IMR-90 (cell line): ENCODE measurements at regions not wholly inside any gene's neighbourhood (a gene's known extent, or its start where the extent isn't known, plus 50 kb on each side); places are given as distances from the start of the nearest gene placed in this dataset.

Experiments used
- ATAC-seq: fragments of 200-7000 bp; cut with Tn5 transposase; 2 replicates; pipeline ENCODE4 v1.9.1; 2020; ENCODE audit warnings: low read depth, mild to moderate bottlenecking, moderate library complexity
- BruUV-seq: library from RNA; stranded (reverse); fragments of 400-500 nt; replicated peaks from 2 replicates; lab custom pipeline; 2021; lab: Mats Ljungman, UMichigan
- CTCF ChIA-PET: fragments of 300-600 bp; formaldehyde crosslinking; extraction: SDS; loops from one replicate; lab custom pipeline; 2021; ENCODE audit warnings: antibody characterized with exemption; lab: Yijun Ruan, JAX
- POLR2A ChIA-PET: fragments of 300-600 bp; sonication (Branson Sonifier 250); formaldehyde crosslinking; loops from one replicate; lab custom pipeline; 2022; ENCODE audit warnings: antibody characterized with exemption; ENCODE audit not compliant: unreplicated experiment; lab: Charles Lee
- DNase-seq: peaks from one replicate; pipeline ENCODE4 v3.0.0; 2013
- H2AFZ ChIP-seq: replicated peaks from 2 replicates; pipeline ENCODE3; 2013; ENCODE audit warnings: low read length, mild to moderate bottlenecking; ENCODE audit not compliant: poor library complexity
- H2AK5ac ChIP-seq: 2 replicates; pipeline ENCODE4 v1.6.1; 2013; ENCODE audit warnings: low read depth, low read length, inconsistent platforms
- H2AK9ac ChIP-seq: replicated peaks from 2 replicates; pipeline ENCODE3; 2013; ENCODE audit warnings: mild to moderate bottlenecking, low read depth, low read length, moderate library complexity; ENCODE audit not compliant: poor library complexity
- H2BK120ac ChIP-seq: 2 replicates; pipeline ENCODE4 v1.6.1; 2013; ENCODE audit warnings: low read depth, low read length, inconsistent platforms
- H2BK15ac ChIP-seq: 3 replicates; pipeline ENCODE4 v1.6.1; 2013; ENCODE audit warnings: low read depth, low read length, inconsistent platforms
- H2BK20ac ChIP-seq: 2 replicates; pipeline ENCODE4 v1.6.1; 2013; ENCODE audit warnings: low read depth, mild to moderate bottlenecking, inconsistent platforms, low read length, moderate library complexity
- H2BK5ac ChIP-seq: 2 replicates; pipeline ENCODE4 v1.6.1; 2013; ENCODE audit warnings: mild to moderate bottlenecking, low read depth, low read length, inconsistent platforms; ENCODE audit not compliant: poor library complexity, severe bottlenecking
- H3K14ac ChIP-seq: replicated peaks from 2 replicates; pipeline ENCODE4 v1.6.1; 2013; ENCODE audit warnings: low read depth, low read length, inconsistent platforms
- H3K18ac ChIP-seq: 2 replicates; pipeline ENCODE4 v1.6.1; 2013; ENCODE audit warnings: low read depth, low read length, control low read depth
- H3K23ac ChIP-seq: 2 replicates; pipeline ENCODE4 v1.6.1; 2013; ENCODE audit warnings: low read depth, low read length, inconsistent platforms
- H3K27ac ChIP-seq: 2 replicates; pipeline ENCODE4 v1.5.1; 2013; ENCODE audit warnings: mild to moderate bottlenecking, control low read depth, low read length; ENCODE audit not compliant: insufficient read depth
- H3K27me3 ChIP-seq: 2 replicates; pipeline ENCODE4 v1.6.1; 2013; ENCODE audit warnings: low read length; ENCODE audit not compliant: control insufficient read depth, insufficient read depth
- H3K36me3 ChIP-seq: 2 replicates; pipeline ENCODE4 v1.6.1; 2013; ENCODE audit warnings: low read length, mixed read lengths; ENCODE audit not compliant: control insufficient read depth, insufficient read depth
- H3K4ac ChIP-seq: 2 replicates; pipeline ENCODE4 v1.6.1; 2013; ENCODE audit warnings: low read depth, low read length, inconsistent platforms
- H3K4me1 ChIP-seq: 2 replicates; pipeline ENCODE4 v1.6.1; 2013; ENCODE audit warnings: low read length, mixed read lengths; ENCODE audit not compliant: control insufficient read depth, insufficient read depth
- H3K4me2 ChIP-seq: 2 replicates; pipeline ENCODE4 v1.6.1; 2013; ENCODE audit warnings: low read depth, mild to moderate bottlenecking, control low read depth, low read length, moderate library complexity
- H3K4me3 ChIP-seq: 2 replicates; pipeline ENCODE4 v1.5.1; 2013; ENCODE audit warnings: low read depth, mild to moderate bottlenecking, control low read depth, low read length, moderate library complexity; ENCODE audit not compliant: insufficient read depth
- H3K56ac ChIP-seq: 2 replicates; pipeline ENCODE4 v1.6.1; 2013; ENCODE audit warnings: low read length, inconsistent platforms; ENCODE audit not compliant: insufficient read depth; ENCODE audit errors: extremely low read depth
- H3K79me1 ChIP-seq, 2 experiments: 2 replicates each; pipeline ENCODE4 v1.6.1; 2013; ENCODE audit warnings: low read length in 2 of 2, inconsistent platforms in 1 of 2, low read depth in 1 of 2
- H3K9ac ChIP-seq: 2 replicates; pipeline ENCODE4 v1.6.1; 2013; ENCODE audit warnings: low read depth, low read length, control low read depth
- H3K9me1 ChIP-seq: 2 replicates; pipeline ENCODE4 v1.6.1; 2013; ENCODE audit warnings: low read length, inconsistent platforms; ENCODE audit not compliant: insufficient read depth
- H3K9me3 ChIP-seq: 2 replicates; pipeline ENCODE4 v1.6.1; 2013; ENCODE audit warnings: low read length; ENCODE audit not compliant: control insufficient read depth, insufficient read depth
- H4K20me1 ChIP-seq: 2 replicates; pipeline ENCODE4 v1.6.1; 2013; ENCODE audit warnings: low read length, inconsistent platforms; ENCODE audit not compliant: insufficient read depth
- H4K5ac ChIP-seq: 2 replicates; pipeline ENCODE4 v1.6.1; 2013; ENCODE audit warnings: mild to moderate bottlenecking, low read depth, low read length, control low read depth
- H4K8ac ChIP-seq, 2 experiments: 2 replicates each; pipeline ENCODE4 v1.6.1; 2013; ENCODE audit warnings: low read depth in 2 of 2, low read length in 2 of 2, control low read depth in 1 of 2, inconsistent platforms in 1 of 2
- H4K91ac ChIP-seq: 2 replicates; pipeline ENCODE4 v1.6.1; 2013; ENCODE audit warnings: low read depth, low read length, inconsistent platforms; ENCODE audit not compliant: insufficient read depth
- CEBPB ChIP-seq: IDR thresholded peaks from 2 replicates; pipeline ENCODE4 v1.6.1; 2012; ENCODE audit warnings: low read depth, low read length, improper control_type of control experiment
- CHD1 ChIP-seq: IDR thresholded peaks from 2 replicates; pipeline ENCODE4 v1.6.1; 2012; ENCODE audit warnings: low read depth, low read length, improper control_type of control experiment
- FOS ChIP-seq: fragments of 150-350 bp; IDR thresholded peaks from 2 replicates; pipeline ENCODE4 v1.6.1; 2016; ENCODE audit warnings: low read depth, low read length
- MXI1 ChIP-seq: IDR thresholded peaks from 2 replicates; pipeline ENCODE4 v1.6.1; 2012; ENCODE audit warnings: low read depth, mild to moderate bottlenecking, low read length, moderate library complexity, borderline replicate concordance
- NFE2L2 ChIP-seq: fragments of 150-350 bp; IDR thresholded peaks from 2 replicates; pipeline ENCODE4 v1.6.1; 2016; ENCODE audit warnings: low read depth, mild to moderate bottlenecking, low read length
- POLR2A ChIP-seq: IDR thresholded peaks from 2 replicates; pipeline ENCODE4 v1.6.1; 2012; ENCODE audit warnings: mild to moderate bottlenecking, low read depth, low read length
- RFX5 ChIP-seq: IDR thresholded peaks from 2 replicates; pipeline ENCODE4 v1.8.0; 2012; ENCODE audit warnings: low read depth, mild to moderate bottlenecking, low read length, moderate library complexity
- WGBS, 2 experiments: methylation state at CpG; one replicate each; pipeline versions ENCODE4 v1.1.5 to v1.1.7; 2013; ENCODE audit warnings: missing lambda C conversion rate in 2 of 2; ENCODE audit not compliant: insufficient read length in 1 of 2; ENCODE audit errors: extremely low coverage in 2 of 2; 5-methylcytosine and 5-hydroxymethylcytosine counted together
- dilution Hi-C: fragments of 300-500 bp; cut with HindIII; formaldehyde crosslinking; loops from one replicate; pipeline ENCODE4 v1.14.3; 2018; ENCODE audit warnings: low sequenced_read_pairs; ENCODE audit not compliant: unreplicated experiment
- in situ Hi-C: fragments of 300-500 bp; cut with MboI; formaldehyde crosslinking; loops from 3 replicates; pipeline ENCODE4 v1.14.3; 2019; ENCODE audit warnings: low sequenced_read_pairs, inconsistent platforms, mixed read lengths
- intact Hi-C: fragments of 100-400 bp; cut with micrococcal nuclease; formaldehyde crosslinking; loops from 2 replicates; pipeline ENCODE4 v1.10.0; 2022
- TF ChIP-seq, protein P1 (sequence below): fragments of 150-350 bp; IDR thresholded peaks from 2 replicates; pipeline ENCODE4 v1.6.1; 2017; ENCODE audit warnings: mild to moderate bottlenecking, antibody characterized with exemption, low read length, low read depth
- TF ChIP-seq, protein P2 (sequence below): fragments of 150-350 bp; IDR thresholded peaks from 2 replicates; pipeline ENCODE4 v1.6.1; 2016; ENCODE audit warnings: low read depth, mild to moderate bottlenecking, low read length, moderate library complexity, borderline replicate concordance

DNA sequence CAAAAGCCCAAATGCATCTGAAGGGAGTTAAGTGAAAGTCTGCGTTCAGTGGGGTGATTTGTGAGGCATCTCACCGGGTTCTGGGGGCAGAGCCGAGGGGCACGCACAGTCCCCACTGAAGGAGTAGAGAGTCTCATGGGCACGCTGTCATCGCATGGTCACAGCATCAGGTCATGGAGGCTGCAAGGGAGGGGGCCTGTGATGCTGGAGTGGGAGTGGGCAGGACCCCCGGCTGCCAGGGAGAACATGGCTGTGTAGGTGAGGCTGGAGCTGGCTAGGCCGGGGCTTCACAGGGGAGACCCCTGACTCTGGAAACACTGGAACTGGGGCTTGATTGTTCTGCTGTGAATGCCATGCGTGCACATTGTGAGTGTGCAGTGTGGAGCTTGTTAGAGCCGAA lies 360.5 kb downstream of the IRX2 start:
- Histone ChIP-seq H4K5ac (no peak overlapping the region), H3K9me1 (no peaks in the 10 kb centered on the region), H3K9me3 (peaks cover 51% of the 10 kb centered on the region), H2AK5ac (no peak overlapping the region), H3K56ac (no peak overlapping the region), H3K4ac (no peak overlapping the region), H3K4me3 (no peak overlapping the region), H3K27ac (no peak overlapping the region), H3K79me1 (no peaks in the 10 kb centered on the region), H3K4me1 (no peaks in the 10 kb centered on the region), H2BK120ac (no peak overlapping the region), H2BK15ac (no peak overlapping the region), H3K27me3 (no peaks in the 10 kb centered on the region), H4K20me1 (no peaks in the 10 kb centered on the region), H2AFZ (no peak overlapping the region), H2AK9ac (no peak overlapping the region), H4K8ac (no peak overlapping the region), H2BK5ac (no peak overlapping the region), H3K9ac (no peak overlapping the region), H4K91ac (no peak overlapping the region), H2BK20ac (no peak overlapping the region), H3K23ac (no peak overlapping the region), H3K14ac (no peak overlapping the region), H3K36me3 (no peaks in the 10 kb centered on the region), H3K4me2 (no peak overlapping the region), H3K18ac (no peak overlapping the region)
- dilution Hi-C loops (no loop called here), intact Hi-C loops (no loop called here), in situ Hi-C loops (no loop called here)
- 58% methylated on average over 2 of the region's 10 CpGs; no CpG with 5 or more reads in 1 of the 2 experiments for WGBS, 2 experiments
- ChIA-PET CTCF (no interaction called here), POLR2A (no interaction called here)
- BruUV-seq: no TSS peak
- DNase-seq (no peak), ATAC-seq (no peak)
- TF ChIP-seq FOS: no peak
- TF ChIP-seq, protein P1, sequence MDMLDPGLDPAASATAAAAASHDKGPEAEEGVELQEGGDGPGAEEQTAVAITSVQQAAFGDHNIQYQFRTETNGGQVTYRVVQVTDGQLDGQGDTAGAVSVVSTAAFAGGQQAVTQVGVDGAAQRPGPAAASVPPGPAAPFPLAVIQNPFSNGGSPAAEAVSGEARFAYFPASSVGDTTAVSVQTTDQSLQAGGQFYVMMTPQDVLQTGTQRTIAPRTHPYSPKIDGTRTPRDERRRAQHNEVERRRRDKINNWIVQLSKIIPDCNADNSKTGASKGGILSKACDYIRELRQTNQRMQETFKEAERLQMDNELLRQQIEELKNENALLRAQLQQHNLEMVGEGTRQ: no peak
- no peak for TF ChIP-seq CHD1
- no peak for TF ChIP-seq POLR2A
- TF ChIP-seq RFX5: no peak
- TF ChIP-seq MXI1: no peak
- TF ChIP-seq, protein P2, sequence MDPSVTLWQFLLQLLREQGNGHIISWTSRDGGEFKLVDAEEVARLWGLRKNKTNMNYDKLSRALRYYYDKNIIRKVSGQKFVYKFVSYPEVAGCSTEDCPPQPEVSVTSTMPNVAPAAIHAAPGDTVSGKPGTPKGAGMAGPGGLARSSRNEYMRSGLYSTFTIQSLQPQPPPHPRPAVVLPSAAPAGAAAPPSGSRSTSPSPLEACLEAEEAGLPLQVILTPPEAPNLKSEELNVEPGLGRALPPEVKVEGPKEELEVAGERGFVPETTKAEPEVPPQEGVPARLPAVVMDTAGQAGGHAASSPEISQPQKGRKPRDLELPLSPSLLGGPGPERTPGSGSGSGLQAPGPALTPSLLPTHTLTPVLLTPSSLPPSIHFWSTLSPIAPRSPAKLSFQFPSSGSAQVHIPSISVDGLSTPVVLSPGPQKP: no peak
- no peak for TF ChIP-seq CEBPB
- TF ChIP-seq NFE2L2: no peak
